ENCODE measurements at regions not wholly inside any gene's neighbourhood (a gene's known extent, or its start where the extent isn't known, plus 50 kb on each side); places are given as distances from the start of the nearest gene placed in this dataset.

DNA sequence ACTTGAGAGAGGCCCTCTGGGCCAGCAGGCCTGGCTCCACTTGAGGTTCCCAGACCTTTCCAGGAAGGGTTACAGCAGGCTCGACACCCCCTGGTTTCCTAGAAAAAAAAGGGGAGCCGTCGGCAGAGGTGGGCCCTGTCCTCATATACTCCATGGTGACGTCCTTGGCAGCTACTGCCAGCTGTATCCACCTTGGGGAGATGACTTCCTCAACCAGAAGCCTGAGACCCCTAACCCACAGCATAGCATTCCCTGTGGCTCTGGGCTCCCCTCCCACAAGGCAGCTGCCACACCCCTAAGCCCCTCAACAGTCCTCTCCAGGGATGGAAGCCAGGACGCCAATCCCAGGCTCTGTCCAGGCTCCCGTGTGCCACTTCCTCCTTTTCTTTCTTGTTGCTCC is 294.8 kb downstream of the CDC5L start:
- Histone ChIP-seq H3K9me3 (peaks cover 3% of the 10 kb centered on the region), H3K4me3 (no peak overlapping the region), H3K27me3 (ENCODE audit: insufficient read depth in 3 of 3, low read length in 2 of 3) (peaks cover 0 to 2% (median 0%) of the 10 kb centered on the region in 3 donors), H3K36me3 (ENCODE audit: insufficient read depth in 1 of 2, low read depth in 1 of 2) (no peaks in the 10 kb centered on the region), H3K4me1 (no peaks in the 10 kb centered on the region), H3K27ac (no peak overlapping the region)
- TF ChIP-seq, protein P1, sequence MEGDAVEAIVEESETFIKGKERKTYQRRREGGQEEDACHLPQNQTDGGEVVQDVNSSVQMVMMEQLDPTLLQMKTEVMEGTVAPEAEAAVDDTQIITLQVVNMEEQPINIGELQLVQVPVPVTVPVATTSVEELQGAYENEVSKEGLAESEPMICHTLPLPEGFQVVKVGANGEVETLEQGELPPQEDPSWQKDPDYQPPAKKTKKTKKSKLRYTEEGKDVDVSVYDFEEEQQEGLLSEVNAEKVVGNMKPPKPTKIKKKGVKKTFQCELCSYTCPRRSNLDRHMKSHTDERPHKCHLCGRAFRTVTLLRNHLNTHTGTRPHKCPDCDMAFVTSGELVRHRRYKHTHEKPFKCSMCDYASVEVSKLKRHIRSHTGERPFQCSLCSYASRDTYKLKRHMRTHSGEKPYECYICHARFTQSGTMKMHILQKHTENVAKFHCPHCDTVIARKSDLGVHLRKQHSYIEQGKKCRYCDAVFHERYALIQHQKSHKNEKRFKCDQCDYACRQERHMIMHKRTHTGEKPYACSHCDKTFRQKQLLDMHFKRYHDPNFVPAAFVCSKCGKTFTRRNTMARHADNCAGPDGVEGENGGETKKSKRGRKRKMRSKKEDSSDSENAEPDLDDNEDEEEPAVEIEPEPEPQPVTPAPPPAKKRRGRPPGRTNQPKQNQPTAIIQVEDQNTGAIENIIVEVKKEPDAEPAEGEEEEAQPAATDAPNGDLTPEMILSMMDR (IDR thresholded peaks at IDR 0.05), result no peak
- 64 to 69% (median 67%) methylated on average over 6 of the region's 6 CpGs for WGBS, 3 donors
- DNase-seq, result no peak
- intact Hi-C loops (cut with DNase I), result no loop called here
- ATAC-seq, result no peak

DNA sequence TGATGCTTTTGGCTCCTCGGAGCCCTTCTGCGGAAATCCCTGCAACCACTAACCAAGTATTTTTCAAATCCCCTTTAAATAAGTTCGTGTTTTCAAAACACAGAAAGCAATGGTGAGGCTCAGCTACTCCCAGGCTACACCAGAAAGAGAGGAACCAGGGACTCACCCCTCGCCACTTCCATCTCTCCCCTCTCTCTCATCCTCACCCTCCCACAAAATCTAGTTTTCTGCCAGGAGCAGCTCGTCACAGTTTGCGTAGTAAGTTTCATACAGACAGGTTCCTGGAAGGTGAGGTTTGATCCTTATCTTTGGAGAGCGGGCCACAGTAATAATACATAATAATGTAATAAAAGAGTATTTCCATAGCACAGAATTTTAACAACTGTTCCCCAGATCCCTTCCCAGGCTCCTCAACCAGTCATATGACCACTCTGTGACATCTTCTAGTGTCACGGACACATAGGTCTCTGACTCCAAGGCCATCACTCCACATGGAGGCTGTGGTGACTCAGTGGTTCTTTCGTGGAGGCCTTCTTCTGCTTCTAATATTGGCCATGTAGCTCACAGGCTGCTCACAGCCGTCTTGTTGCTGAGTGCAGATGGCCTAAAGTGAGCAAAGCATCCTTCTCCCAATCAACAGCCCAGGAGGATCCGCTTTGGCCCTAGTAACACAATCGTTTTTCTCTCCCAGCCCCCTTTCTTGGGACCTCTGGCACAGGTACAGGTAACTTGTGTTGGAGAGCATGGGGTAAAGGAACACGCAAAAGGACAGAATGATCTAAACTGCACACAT is 295.7 kb downstream of the CDC5L start:
- TF ChIP-seq, protein P1 (IDR thresholded peaks at IDR 0.05), result no peak
- no peaks in the 10 kb centered on the region for H3K36me3 ChIP-seq (ENCODE audit: insufficient read depth in 1 of 2, low read depth in 1 of 2)
- peaks cover 10% of the 10 kb centered on the region for H3K9me3 ChIP-seq
- H3K27ac ChIP-seq, result no peak overlapping the region
- peaks cover 0 to 2% (median 0%) of the 10 kb centered on the region in 3 donors for H3K27me3 ChIP-seq (ENCODE audit: insufficient read depth in 3 of 3, low read length in 2 of 3)
- WGBS, 3 donors, result 86 to 95% (median 91%) methylated on average over 13 of the region's 13 CpGs
- intact Hi-C loops (cut with DNase I), result no loop called here
- ATAC-seq (no peak), DNase-seq (no peak)
- no peak overlapping the region for H3K4me3 ChIP-seq
- no peaks in the 10 kb centered on the region for H3K4me1 ChIP-seq

DNA sequence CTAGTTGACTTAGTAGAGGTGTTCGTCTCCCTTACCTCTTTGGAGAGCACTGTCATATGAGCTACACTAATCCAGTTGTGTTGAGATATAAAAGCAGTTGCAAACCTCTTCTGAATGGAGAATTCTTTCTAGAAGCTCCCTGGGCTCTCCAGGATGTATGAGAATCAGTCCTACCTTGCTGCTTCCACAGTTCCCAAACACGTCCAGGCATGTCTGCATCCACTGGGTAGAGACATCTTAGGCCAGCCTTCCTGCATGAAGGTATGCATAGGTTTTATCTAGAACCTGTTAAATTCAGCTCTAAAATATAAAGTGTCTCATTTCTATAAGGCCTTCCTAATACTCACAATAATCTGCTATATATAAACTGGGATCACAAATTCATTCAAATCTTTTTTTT is 297.7 kb downstream of the CDC5L start:
- 91 to 95% (median 94%) methylated on average over 2 of the region's 2 CpGs for WGBS, 3 donors
- DNase-seq (no peak), ATAC-seq (no peak)
- H3K4me3 ChIP-seq, result no peak overlapping the region
- no peaks in the 10 kb centered on the region for H3K4me1 ChIP-seq
- TF ChIP-seq, protein P1 (IDR thresholded peaks at IDR 0.05), result no peak
- no peaks in the 10 kb centered on the region for H3K36me3 ChIP-seq (ENCODE audit: insufficient read depth in 1 of 2, low read depth in 1 of 2)
- H3K27ac ChIP-seq, result no peak overlapping the region
- peaks cover 13% of the 10 kb centered on the region for H3K9me3 ChIP-seq
- peaks cover 0 to 2% (median 0%) of the 10 kb centered on the region in 3 donors for H3K27me3 ChIP-seq (ENCODE audit: insufficient read depth in 3 of 3, low read length in 2 of 3)
- intact Hi-C loops (cut with DNase I), result no loop called here

DNA sequence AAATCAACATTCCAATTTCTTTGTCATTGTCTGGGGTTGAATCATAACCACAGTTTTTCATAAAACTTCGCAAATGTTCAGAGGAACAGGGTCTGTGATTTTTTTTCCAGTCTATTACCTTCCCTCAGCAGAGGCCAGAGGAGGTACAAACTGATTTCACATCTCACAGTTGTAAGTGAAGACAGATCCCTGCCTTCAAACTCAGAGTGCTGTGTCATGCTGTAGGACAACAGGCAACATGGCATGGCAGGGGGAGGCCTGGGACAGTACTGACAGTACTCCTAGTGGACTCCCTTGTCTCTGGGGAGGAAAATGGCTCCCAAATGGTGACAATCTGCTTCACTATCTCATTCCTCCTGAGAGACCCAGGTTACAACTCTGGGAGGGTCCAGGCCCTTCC is 308.6 kb downstream of the CDC5L start:
- Histone ChIP-seq H3K27me3 (ENCODE audit: insufficient read depth in 3 of 3, low read length in 2 of 3) (peaks cover 0 to 5% (median 0%) of the 10 kb centered on the region in 3 donors), H3K9me3 (no peaks in the 10 kb centered on the region), H3K4me1 (no peaks in the 10 kb centered on the region), H3K36me3 (ENCODE audit: insufficient read depth in 1 of 2, low read depth in 1 of 2) (no peaks in the 10 kb centered on the region), H3K4me3 (no peak overlapping the region), H3K27ac (no peak overlapping the region)
- 95% methylated on average over 1 of the region's 1 CpG for WGBS, 3 donors
- TF ChIP-seq, protein P1 (IDR thresholded peaks at IDR 0.05), result no peak
- intact Hi-C loops (cut with DNase I), result no loop called here
- DNase-seq (no peak), ATAC-seq (no peak)

DNA sequence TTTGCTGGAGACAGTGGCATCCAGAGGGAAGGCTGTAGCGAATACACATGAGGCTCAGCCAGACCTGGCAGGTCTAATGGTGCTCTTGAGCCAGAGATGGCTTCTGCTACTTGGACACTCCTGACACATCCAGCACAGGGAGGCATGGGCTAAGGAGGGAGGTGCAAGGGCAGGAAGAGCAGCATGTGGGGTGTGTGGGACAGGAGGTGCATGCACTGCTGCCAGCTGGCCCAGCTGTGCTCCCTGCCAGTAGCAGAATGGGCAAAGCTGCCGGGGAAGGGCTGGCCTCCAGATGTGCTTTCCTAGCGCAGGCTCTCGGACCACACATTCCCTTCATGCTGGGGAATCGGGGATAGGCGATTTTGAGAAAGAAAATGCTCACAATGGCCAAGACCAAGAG is 309.2 kb downstream of the CDC5L start:
- H3K27ac ChIP-seq, result no peak overlapping the region
- peak in 1 of 4 donors; percentile 29 for ATAC-seq
- TF ChIP-seq, protein P1 (IDR thresholded peaks at IDR 0.05), result no peak
- intact Hi-C loops (cut with DNase I), result no loop called here
- WGBS, 3 donors, result 24 to 39% (median 33%) methylated on average over 6 of the region's 6 CpGs
- H3K9me3 ChIP-seq, result no peaks in the 10 kb centered on the region
- no peak for DNase-seq
- H3K27me3 ChIP-seq (ENCODE audit: insufficient read depth in 3 of 3, low read length in 2 of 3), result peaks cover 0 to 5% (median 0%) of the 10 kb centered on the region in 3 donors
- H3K4me1 ChIP-seq, result no peaks in the 10 kb centered on the region
- no peak overlapping the region for H3K4me3 ChIP-seq
- H3K36me3 ChIP-seq (ENCODE audit: insufficient read depth in 1 of 2, low read depth in 1 of 2), result no peaks in the 10 kb centered on the region
